Neural cell (in vitro differentiated cells): ENCODE measurements at regions not wholly inside any gene's neighbourhood (a gene's known extent, or its start where the extent isn't known, plus 50 kb on each side); places are given as distances from the start of the nearest gene placed in this dataset.

Experiments
- H2AFZ ChIP-seq: fragments of 200-600, 300-800 bp; sonication (generic), shearing (Covaris generic); 2 replicates; pipeline ENCODE4 v1.6.0; 2014; ENCODE audit warnings: low read depth, mild to moderate bottlenecking, antibody characterized with exemption, low read length, moderate library complexity
- H3F3A ChIP-seq: fragments of 200-600 bp; shearing (Covaris generic); 2 replicates; pipeline ENCODE4 v1.6.1; 2016; ENCODE audit warnings: mild to moderate bottlenecking, moderate library complexity, mixed read lengths, antibody characterized with exemption, low read length; ENCODE audit not compliant: insufficient read depth, poor library complexity, severe bottlenecking
- H3K27ac ChIP-seq: fragments of 200-600, 300-800 bp; sonication (generic), shearing (Covaris generic); 2 replicates; pipeline ENCODE4 v1.5.1; 2014; ENCODE audit warnings: mild to moderate bottlenecking, low read length, moderate library complexity
- H3K27me3 ChIP-seq: fragments of 300-800, 200-600 bp; sonication (generic), shearing (Covaris generic); 2 replicates; pipeline ENCODE4 v1.6.0; 2014; ENCODE audit warnings: mild to moderate bottlenecking, low read depth, low read length, moderate library complexity; ENCODE audit not compliant: insufficient read depth
- H3K36me3 ChIP-seq: fragments of 300-800, 200-600 bp; sonication (generic), shearing (Covaris generic); 2 replicates; pipeline ENCODE4 v1.5.1; 2014; ENCODE audit warnings: mild to moderate bottlenecking, antibody characterized with exemption, low read length, moderate library complexity; ENCODE audit not compliant: insufficient read depth
- H3K4me2 ChIP-seq: fragments of 300-800, 200-600 bp; sonication (generic), shearing (Covaris generic); 2 replicates; pipeline ENCODE4 v1.6.0; 2014; ENCODE audit warnings: mild to moderate bottlenecking, low read length
- H3K4me3 ChIP-seq: fragments of 300-800, 200-600 bp; sonication (generic), shearing (Covaris generic); 2 replicates; pipeline ENCODE4 v1.5.1; 2014; ENCODE audit warnings: mild to moderate bottlenecking, low read length, moderate library complexity
- H3K79me2 ChIP-seq: fragments of 200-600 bp; shearing (Covaris generic); replicated peaks from 2 replicates; pipeline ENCODE4 v1.6.0; 2014; ENCODE audit warnings: mild to moderate bottlenecking, low read length, moderate library complexity; ENCODE audit not compliant: insufficient read depth
- H3K9ac ChIP-seq: fragments of 300-800, 200-600 bp; sonication (generic), shearing (Covaris generic); 2 replicates; pipeline ENCODE4 v1.6.1; 2016; ENCODE audit warnings: mild to moderate bottlenecking, low read length, mixed read lengths
- H3K9me2 ChIP-seq: fragments of 200-600 bp; shearing (Covaris generic); 2 replicates; pipeline ENCODE4 v1.6.1; 2016; ENCODE audit warnings: mild to moderate bottlenecking, low read length, mixed read lengths; ENCODE audit not compliant: insufficient read depth
- H3K9me3 ChIP-seq: fragments of 200-600, 300-800 bp; sonication (generic), shearing (Covaris generic); 2 replicates; pipeline ENCODE4 v1.6.1; 2016; ENCODE audit warnings: mild to moderate bottlenecking, mixed run types, low read length, moderate library complexity, mixed read lengths
- H4K20me1 ChIP-seq: fragments of 200-600 bp; shearing (Covaris generic); 2 replicates; pipeline ENCODE4 v1.6.1; 2016; ENCODE audit warnings: mild to moderate bottlenecking, mixed run types; ENCODE audit not compliant: insufficient read depth
- EP300 ChIP-seq: fragments of 450-650 bp; conservative IDR thresholded peaks from 2 replicates; pipeline ENCODE4 v1.6.1; 2014; ENCODE audit warnings: antibody characterized with exemption, mild to moderate bottlenecking, moderate library complexity; ENCODE audit not compliant: poor library complexity, severe bottlenecking
- EZH2 ChIP-seq: fragments of 200-600, 300-800 bp; shearing (Covaris generic), sonication (generic); IDR thresholded peaks from 2 replicates; pipeline ENCODE4 v1.6.1; 2014; ENCODE audit warnings: antibody characterized with exemption, low read length, borderline replicate concordance, mild to moderate bottlenecking; ENCODE audit not compliant: insufficient read depth, poor library complexity, severe bottlenecking
- MXI1 ChIP-seq: fragments of 450-650 bp; conservative IDR thresholded peaks from 2 replicates; pipeline ENCODE4 v1.6.1; 2014; ENCODE audit warnings: antibody characterized with exemption, mild to moderate bottlenecking; ENCODE audit not compliant: poor library complexity, severe bottlenecking
- POLR2AphosphoS5 ChIP-seq: IDR thresholded peaks from 2 replicates; pipeline ENCODE4 v1.6.1; 2012
- RAD21 ChIP-seq: fragments of 450-650 bp; conservative IDR thresholded peaks from 2 replicates; pipeline ENCODE4 v1.6.1; 2014; ENCODE audit warnings: antibody characterized with exemption, mild to moderate bottlenecking, moderate library complexity
- SMC3 ChIP-seq: fragments of 450-650 bp; conservative IDR thresholded peaks from 2 replicates; pipeline ENCODE4 v1.6.1; 2014; ENCODE audit warnings: antibody characterized with exemption, mild to moderate bottlenecking, moderate library complexity; ENCODE audit not compliant: poor library complexity
- TAF1 ChIP-seq: IDR thresholded peaks from 2 replicates; pipeline ENCODE4 v1.6.1; 2012; ENCODE audit warnings: low read depth
- TF ChIP-seq, protein P1 (sequence below): fragments of 450-650 bp; IDR thresholded peaks from 2 replicates; pipeline ENCODE4 v1.5.1; 2014; ENCODE audit warnings: antibody characterized with exemption, mild to moderate bottlenecking, moderate library complexity; ENCODE audit not compliant: poor library complexity, severe bottlenecking
- TF ChIP-seq, protein P2 (sequence below): IDR thresholded peaks from 2 replicates; pipeline ENCODE4 v1.6.1; 2012; ENCODE audit warnings: borderline replicate concordance

DNA sequence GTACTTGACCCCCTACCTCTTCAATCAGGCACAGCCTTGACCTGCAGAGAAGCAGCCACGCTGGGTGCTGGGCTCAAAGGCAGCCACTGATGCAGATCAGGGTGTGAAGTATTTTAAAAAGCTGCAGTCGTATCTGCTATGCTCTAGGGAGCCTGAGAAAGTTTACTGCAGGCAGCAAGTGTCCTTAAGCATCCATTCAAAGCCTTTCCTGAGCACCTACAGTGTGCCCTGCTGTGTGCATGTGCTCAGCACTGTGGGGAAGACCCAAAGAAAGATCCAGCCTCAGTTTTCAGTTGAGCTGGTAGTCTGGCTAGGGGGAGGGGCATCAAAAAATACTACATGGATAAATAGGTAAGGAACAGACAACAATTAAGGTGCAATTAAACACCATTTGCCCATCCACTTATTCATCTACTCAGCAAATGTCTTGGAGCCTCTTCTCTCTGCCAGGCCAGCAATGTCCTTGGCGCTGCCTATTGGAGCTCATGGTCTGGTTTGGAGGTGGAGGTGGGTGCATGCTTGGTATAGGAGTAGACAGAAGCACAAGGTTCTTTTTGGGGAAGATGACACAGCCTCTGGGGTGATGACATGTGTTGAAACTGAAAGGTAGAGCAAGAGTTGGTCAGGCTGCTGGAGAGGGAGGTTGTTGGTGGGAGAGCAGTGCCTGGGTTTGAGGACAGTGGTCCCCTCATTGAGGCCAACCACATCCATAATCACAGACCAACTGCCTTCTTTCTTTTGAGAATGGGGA is 85.9 kb upstream of the PRR23C start:
- Histone ChIP-seq H3K9me2 (no peaks in the 10 kb centered on the region), H4K20me1 (no peaks in the 10 kb centered on the region), H3F3A (no peaks in the 10 kb centered on the region), H3K9ac (no peak overlapping the region), H3K4me3 (no peak overlapping the region), H3K36me3 (no peaks in the 10 kb centered on the region), H2AFZ (no peak overlapping the region), H3K79me2 (no peaks in the 10 kb centered on the region), H3K27me3 (no peaks in the 10 kb centered on the region), H3K4me2 (no peak overlapping the region), H3K27ac (no peak overlapping the region), H3K9me3 (no peaks in the 10 kb centered on the region)
- TF ChIP-seq EP300 (no peak), SMC3 (no peak), MXI1 (no peak), EZH2 (no peak), TAF1 (no peak), RAD21 (no peak), POLR2AphosphoS5 (no peak)
- TF ChIP-seq, protein P1, sequence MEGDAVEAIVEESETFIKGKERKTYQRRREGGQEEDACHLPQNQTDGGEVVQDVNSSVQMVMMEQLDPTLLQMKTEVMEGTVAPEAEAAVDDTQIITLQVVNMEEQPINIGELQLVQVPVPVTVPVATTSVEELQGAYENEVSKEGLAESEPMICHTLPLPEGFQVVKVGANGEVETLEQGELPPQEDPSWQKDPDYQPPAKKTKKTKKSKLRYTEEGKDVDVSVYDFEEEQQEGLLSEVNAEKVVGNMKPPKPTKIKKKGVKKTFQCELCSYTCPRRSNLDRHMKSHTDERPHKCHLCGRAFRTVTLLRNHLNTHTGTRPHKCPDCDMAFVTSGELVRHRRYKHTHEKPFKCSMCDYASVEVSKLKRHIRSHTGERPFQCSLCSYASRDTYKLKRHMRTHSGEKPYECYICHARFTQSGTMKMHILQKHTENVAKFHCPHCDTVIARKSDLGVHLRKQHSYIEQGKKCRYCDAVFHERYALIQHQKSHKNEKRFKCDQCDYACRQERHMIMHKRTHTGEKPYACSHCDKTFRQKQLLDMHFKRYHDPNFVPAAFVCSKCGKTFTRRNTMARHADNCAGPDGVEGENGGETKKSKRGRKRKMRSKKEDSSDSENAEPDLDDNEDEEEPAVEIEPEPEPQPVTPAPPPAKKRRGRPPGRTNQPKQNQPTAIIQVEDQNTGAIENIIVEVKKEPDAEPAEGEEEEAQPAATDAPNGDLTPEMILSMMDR: no peak
- TF ChIP-seq, protein P2, sequence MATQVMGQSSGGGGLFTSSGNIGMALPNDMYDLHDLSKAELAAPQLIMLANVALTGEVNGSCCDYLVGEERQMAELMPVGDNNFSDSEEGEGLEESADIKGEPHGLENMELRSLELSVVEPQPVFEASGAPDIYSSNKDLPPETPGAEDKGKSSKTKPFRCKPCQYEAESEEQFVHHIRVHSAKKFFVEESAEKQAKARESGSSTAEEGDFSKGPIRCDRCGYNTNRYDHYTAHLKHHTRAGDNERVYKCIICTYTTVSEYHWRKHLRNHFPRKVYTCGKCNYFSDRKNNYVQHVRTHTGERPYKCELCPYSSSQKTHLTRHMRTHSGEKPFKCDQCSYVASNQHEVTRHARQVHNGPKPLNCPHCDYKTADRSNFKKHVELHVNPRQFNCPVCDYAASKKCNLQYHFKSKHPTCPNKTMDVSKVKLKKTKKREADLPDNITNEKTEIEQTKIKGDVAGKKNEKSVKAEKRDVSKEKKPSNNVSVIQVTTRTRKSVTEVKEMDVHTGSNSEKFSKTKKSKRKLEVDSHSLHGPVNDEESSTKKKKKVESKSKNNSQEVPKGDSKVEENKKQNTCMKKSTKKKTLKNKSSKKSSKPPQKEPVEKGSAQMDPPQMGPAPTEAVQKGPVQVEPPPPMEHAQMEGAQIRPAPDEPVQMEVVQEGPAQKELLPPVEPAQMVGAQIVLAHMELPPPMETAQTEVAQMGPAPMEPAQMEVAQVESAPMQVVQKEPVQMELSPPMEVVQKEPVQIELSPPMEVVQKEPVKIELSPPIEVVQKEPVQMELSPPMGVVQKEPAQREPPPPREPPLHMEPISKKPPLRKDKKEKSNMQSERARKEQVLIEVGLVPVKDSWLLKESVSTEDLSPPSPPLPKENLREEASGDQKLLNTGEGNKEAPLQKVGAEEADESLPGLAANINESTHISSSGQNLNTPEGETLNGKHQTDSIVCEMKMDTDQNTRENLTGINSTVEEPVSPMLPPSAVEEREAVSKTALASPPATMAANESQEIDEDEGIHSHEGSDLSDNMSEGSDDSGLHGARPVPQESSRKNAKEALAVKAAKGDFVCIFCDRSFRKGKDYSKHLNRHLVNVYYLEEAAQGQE: no peak

DNA sequence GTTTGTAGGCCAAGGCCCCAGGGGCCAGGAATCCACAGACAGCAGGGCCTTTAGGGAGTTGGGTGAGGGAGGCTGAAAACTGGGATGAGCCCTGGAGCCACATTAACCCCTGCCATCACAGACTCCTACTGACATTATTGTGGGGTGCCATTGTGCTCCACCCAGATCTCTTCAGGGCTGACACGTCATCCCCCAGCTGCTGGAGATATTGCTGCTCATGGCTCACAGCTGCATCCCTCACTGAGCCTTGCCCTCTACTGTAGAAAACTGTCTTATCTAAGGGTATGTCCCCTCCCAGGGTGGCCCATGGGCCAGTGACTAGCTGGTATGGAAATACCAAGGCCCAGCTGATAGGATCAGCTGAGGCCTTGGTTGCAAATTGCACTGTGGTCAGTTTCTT is 87.3 kb upstream of the PRR23C start:
- TF ChIP-seq EP300 (no peak), EZH2 (no peak), MXI1 (no peak), TAF1 (no peak), RAD21 (no peak), POLR2AphosphoS5 (no peak), SMC3 (no peak)
- TF ChIP-seq, protein P2: no peak
- Histone ChIP-seq H3F3A (no peaks in the 10 kb centered on the region), H3K9me2 (no peaks in the 10 kb centered on the region), H3K27me3 (no peaks in the 10 kb centered on the region), H3K9ac (no peak overlapping the region), H3K79me2 (no peaks in the 10 kb centered on the region), H3K9me3 (no peaks in the 10 kb centered on the region), H3K36me3 (no peaks in the 10 kb centered on the region), H3K4me2 (no peak overlapping the region), H3K4me3 (no peak overlapping the region), H2AFZ (no peak overlapping the region), H3K27ac (no peak overlapping the region), H4K20me1 (no peaks in the 10 kb centered on the region)
